ENCODE measurements at regions not wholly inside any gene's neighbourhood (a gene's known extent, or its start where the extent isn't known, plus 50 kb on each side); places are given as distances from the start of the nearest gene placed in this dataset.

DNA sequence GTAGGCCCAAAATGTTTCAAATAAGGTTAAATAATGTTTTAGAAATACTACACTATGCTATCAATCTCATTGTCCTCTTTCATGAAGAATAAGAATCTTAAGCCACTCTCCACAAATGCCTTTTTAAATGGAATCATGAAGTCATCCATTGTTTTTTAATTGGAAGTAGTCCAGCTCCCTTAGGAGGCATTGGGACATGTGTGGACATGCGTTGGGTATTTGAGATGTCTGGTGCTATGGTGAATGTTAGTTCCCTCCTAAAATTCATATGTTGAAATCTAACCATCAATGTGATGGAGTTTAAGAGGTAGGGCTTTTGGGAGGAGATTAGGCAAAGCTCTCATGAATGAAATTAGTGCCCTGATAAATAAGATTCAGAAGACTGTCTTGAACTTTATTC lies 289.0 kb downstream of the C4orf33 start:
- TF ChIP-seq, protein P1, sequence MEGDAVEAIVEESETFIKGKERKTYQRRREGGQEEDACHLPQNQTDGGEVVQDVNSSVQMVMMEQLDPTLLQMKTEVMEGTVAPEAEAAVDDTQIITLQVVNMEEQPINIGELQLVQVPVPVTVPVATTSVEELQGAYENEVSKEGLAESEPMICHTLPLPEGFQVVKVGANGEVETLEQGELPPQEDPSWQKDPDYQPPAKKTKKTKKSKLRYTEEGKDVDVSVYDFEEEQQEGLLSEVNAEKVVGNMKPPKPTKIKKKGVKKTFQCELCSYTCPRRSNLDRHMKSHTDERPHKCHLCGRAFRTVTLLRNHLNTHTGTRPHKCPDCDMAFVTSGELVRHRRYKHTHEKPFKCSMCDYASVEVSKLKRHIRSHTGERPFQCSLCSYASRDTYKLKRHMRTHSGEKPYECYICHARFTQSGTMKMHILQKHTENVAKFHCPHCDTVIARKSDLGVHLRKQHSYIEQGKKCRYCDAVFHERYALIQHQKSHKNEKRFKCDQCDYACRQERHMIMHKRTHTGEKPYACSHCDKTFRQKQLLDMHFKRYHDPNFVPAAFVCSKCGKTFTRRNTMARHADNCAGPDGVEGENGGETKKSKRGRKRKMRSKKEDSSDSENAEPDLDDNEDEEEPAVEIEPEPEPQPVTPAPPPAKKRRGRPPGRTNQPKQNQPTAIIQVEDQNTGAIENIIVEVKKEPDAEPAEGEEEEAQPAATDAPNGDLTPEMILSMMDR (conservative IDR thresholded peaks at IDR 0.05; ENCODE audit: low read depth, low read length): no peak
- no peak for TF ChIP-seq EZH2 (IDR thresholded peaks at IDR 0.05; ENCODE audit: borderline replicate concordance, low read depth, low read length, poor library complexity, severe bottlenecking)

Data from A673 (cell line).